ENCODE measurements at regions not wholly inside any gene's neighbourhood (a gene's known extent, or its start where the extent isn't known, plus 50 kb on each side); places are given as distances from the start of the nearest gene placed in this dataset.
A peak's percentile ranks its signal among the peaks of the same experiment; 100 is the strongest.

- TF ChIP-seq, protein P1, sequence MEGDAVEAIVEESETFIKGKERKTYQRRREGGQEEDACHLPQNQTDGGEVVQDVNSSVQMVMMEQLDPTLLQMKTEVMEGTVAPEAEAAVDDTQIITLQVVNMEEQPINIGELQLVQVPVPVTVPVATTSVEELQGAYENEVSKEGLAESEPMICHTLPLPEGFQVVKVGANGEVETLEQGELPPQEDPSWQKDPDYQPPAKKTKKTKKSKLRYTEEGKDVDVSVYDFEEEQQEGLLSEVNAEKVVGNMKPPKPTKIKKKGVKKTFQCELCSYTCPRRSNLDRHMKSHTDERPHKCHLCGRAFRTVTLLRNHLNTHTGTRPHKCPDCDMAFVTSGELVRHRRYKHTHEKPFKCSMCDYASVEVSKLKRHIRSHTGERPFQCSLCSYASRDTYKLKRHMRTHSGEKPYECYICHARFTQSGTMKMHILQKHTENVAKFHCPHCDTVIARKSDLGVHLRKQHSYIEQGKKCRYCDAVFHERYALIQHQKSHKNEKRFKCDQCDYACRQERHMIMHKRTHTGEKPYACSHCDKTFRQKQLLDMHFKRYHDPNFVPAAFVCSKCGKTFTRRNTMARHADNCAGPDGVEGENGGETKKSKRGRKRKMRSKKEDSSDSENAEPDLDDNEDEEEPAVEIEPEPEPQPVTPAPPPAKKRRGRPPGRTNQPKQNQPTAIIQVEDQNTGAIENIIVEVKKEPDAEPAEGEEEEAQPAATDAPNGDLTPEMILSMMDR (IDR thresholded peaks at IDR 0.05; ENCODE audit: extremely low read depth, insufficient read depth, missing control alignments), result no peak
- no peak for DNase-seq (ENCODE audit: low spot score)
- in situ Hi-C loops (cut with MboI; ENCODE audit: low pct_unique_long_range_greater_than_20kb, low sequenced_read_pairs, unreplicated experiment), result no loop called here
These were observed 391.5 kb upstream of the DACH1 start for GRCh38 chr13:72258340-72258981.

- no peak for DNase-seq (ENCODE audit: low spot score)
- TF ChIP-seq, protein P1 (IDR thresholded peaks at IDR 0.05; ENCODE audit: extremely low read depth, insufficient read depth, missing control alignments), result peak; percentile 33
- in situ Hi-C loops (cut with MboI; ENCODE audit: low pct_unique_long_range_greater_than_20kb, low sequenced_read_pairs, unreplicated experiment), result no loop called here
These were observed 388.9 kb upstream of the DACH1 start for GRCh38 chr13:72255908-72256307.

DNA sequence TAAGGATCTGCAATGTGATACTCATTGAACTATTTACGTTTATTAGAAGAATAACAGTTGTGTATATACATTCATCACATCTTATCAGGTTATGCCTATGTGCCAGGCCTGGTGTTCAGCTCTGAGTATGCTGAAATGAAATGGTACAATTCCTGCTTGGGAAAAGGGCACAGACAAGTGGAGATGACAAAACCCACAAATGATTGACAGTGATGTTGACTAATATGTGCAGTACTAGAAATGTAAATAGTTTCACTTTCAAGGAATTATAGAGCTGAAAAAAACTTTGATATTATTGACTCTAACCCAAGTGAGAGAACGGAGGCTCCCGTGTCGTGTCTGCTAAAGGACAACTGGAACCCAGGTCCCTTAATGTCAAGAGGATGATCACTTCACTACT, 386.8 kb upstream of the DACH1 start:
- TF ChIP-seq, protein P1 (IDR thresholded peaks at IDR 0.05; ENCODE audit: extremely low read depth, insufficient read depth, missing control alignments), result no peak
- no peak for DNase-seq (ENCODE audit: low spot score)
- in situ Hi-C loops (cut with MboI; ENCODE audit: low pct_unique_long_range_greater_than_20kb, low sequenced_read_pairs, unreplicated experiment), result no loop called here

DNA sequence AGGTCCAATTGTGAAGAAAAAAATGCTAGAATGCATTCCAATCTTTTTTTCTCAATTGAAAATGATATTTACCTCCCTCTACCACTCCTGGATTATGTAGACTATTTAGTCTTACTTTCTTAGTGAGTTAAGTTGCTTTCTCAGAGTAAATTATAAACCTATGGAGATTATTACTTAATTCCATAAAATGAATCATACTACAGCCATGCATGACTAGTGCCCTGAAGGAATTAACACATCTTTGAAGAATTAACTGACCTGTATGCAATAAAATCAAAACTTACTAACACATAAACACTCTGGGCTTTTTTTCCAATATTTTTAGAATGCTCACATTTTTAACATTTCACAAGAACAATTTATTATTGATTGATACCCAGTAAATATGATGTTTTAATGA, 379.4 kb upstream of the DACH1 start:
- in situ Hi-C loops (cut with MboI; ENCODE audit: low pct_unique_long_range_greater_than_20kb, low sequenced_read_pairs, unreplicated experiment), result no loop called here
- TF ChIP-seq, protein P1 (IDR thresholded peaks at IDR 0.05; ENCODE audit: extremely low read depth, insufficient read depth, missing control alignments), result no peak
- DNase-seq (ENCODE audit: low spot score), result no peak

- TF ChIP-seq, protein P1 (IDR thresholded peaks at IDR 0.05; ENCODE audit: extremely low read depth, insufficient read depth, missing control alignments), result no peak
- no peak for DNase-seq (ENCODE audit: low spot score)
- in situ Hi-C loops (cut with MboI; ENCODE audit: low pct_unique_long_range_greater_than_20kb, low sequenced_read_pairs, unreplicated experiment), result no loop called here
These were observed 377.8 kb upstream of the DACH1 start for GRCh38 chr13:72244788-72245187.

- TF ChIP-seq, protein P1 (IDR thresholded peaks at IDR 0.05; ENCODE audit: extremely low read depth, insufficient read depth, missing control alignments), result no peak
- DNase-seq (ENCODE audit: low spot score), result no peak
- in situ Hi-C loops (cut with MboI; ENCODE audit: low pct_unique_long_range_greater_than_20kb, low sequenced_read_pairs, unreplicated experiment), result no loop called here
These were observed 363.1 kb upstream of the DACH1 start for GRCh38 chr13:72230131-72230530.
